B cell (primary cell): ENCODE measurements at regions not wholly inside any gene's neighbourhood (a gene's known extent, or its start where the extent isn't known, plus 50 kb on each side); places are given as distances from the start of the nearest gene placed in this dataset.

Experiments
- ATAC-seq: fragments of 200-7000 bp; cut with Tn5 transposase; one replicate; pipeline ENCODE4 v1.10.0; 2021; ENCODE audit warnings: low read depth, mild to moderate bottlenecking, moderate number of reproducible peaks, moderate library complexity
- CTCF ChIA-PET: fragments of 350-600 bp; sonication (Branson Sonifier 250); formaldehyde crosslinking; loops from one replicate; lab custom pipeline; 2021; ENCODE audit warnings: antibody characterized with exemption, inconsistent platforms; lab: Charles Lee
- POLR2A ChIA-PET: fragments of 350-600 bp; sonication (Branson Sonifier 250); formaldehyde crosslinking; loops from one replicate; lab custom pipeline; 2021; ENCODE audit warnings: antibody characterized with exemption; lab: Charles Lee
- DNase-seq: peaks from one replicate; pipeline ENCODE4 v3.0.0; 2013
- H2AFZ ChIP-seq: 2 replicates; pipeline ENCODE4 v1.6.1; 2012; ENCODE audit warnings: mild to moderate bottlenecking, low read depth, low read length; ENCODE audit not compliant: insufficient read depth, poor library complexity, severe bottlenecking
- H3K27ac ChIP-seq, 2 donors: 1 replicate in 1 of 2; 2 replicates in 1 of 2; pipeline ENCODE4 v1.5.1; 2012 to 2013; ENCODE audit warnings: low read length in 2 of 2, mild to moderate bottlenecking in 2 of 2, moderate library complexity in 1 of 2
- H3K27me3 ChIP-seq, 4 experiments: fragments of 200-600 bp in 1 of 4; sonication (generic) in 1 of 4; replicated peaks in 1 of 4; 1 replicate in 2 of 4; 2 replicates in 2 of 4; pipeline versions ENCODE4 v1.6.1 to v1.7.0; 2013 to 2016; ENCODE audit warnings: low read length in 3 of 4, mild to moderate bottlenecking in 2 of 4, mixed read lengths in 1 of 4, moderate library complexity in 1 of 4; ENCODE audit not compliant: insufficient read depth in 4 of 4, control insufficient read depth in 3 of 4; ENCODE audit errors: control extremely low read depth in 1 of 4
- H3K36me3 ChIP-seq, 2 experiments: replicated peaks in 1 of 2; 1 replicate in 1 of 2; 2 replicates in 1 of 2; pipeline versions ENCODE4 v1.6.1 to v1.7.1; 2013; ENCODE audit warnings: low read length in 1 of 2; ENCODE audit not compliant: insufficient read depth in 2 of 2, control insufficient read depth in 1 of 2; ENCODE audit errors: control extremely low read depth in 1 of 2, extremely low read depth in 1 of 2
- H3K4me1 ChIP-seq, 2 donors: fragments of 200-600 bp in 1 of 2; sonication (generic) in 1 of 2; 1 replicate in 1 of 2; 2 replicates in 1 of 2; pipeline versions ENCODE4 v1.5.1 to v1.6.1; 2013 to 2017; ENCODE audit warnings: low read length in 2 of 2; ENCODE audit not compliant: control insufficient read depth in 2 of 2, insufficient read depth in 2 of 2
- H3K4me2 ChIP-seq: replicated peaks from 2 replicates; pipeline ENCODE3; 2012; ENCODE audit warnings: mild to moderate bottlenecking, low read depth, low read length; ENCODE audit not compliant: poor library complexity, severe bottlenecking
- H3K4me3 ChIP-seq, 5 experiments: fragments of 200-600 bp in 1 of 5; sonication (generic) in 1 of 5; 1 replicate in 3 of 5; 2 replicates in 2 of 5; pipeline versions ENCODE4 v1.5.1 to v1.7.0; 2011 to 2016; ENCODE audit warnings: low read length in 4 of 5, mild to moderate bottlenecking in 4 of 5, low read depth in 2 of 5, control low read depth in 1 of 5, moderate library complexity in 1 of 5; ENCODE audit not compliant: insufficient read depth in 1 of 5; ENCODE audit errors: control extremely low read depth in 1 of 5, extremely low read depth in 1 of 5
- H3K79me2 ChIP-seq: fragments of 200-600 bp; sonication (generic); one replicate; pipeline ENCODE4 v1.6.0; 2016; ENCODE audit warnings: low read length; ENCODE audit not compliant: control insufficient read depth, insufficient read depth
- H3K9ac ChIP-seq: fragments of 200-600 bp; sonication (generic); 2 replicates; pipeline ENCODE4 v1.6.1; 2017; ENCODE audit warnings: mild to moderate bottlenecking, low read length, moderate library complexity
- H3K9me3 ChIP-seq, 3 donors: one replicate each; pipeline versions ENCODE4 v1.6.1 to v1.7.1; 2013; ENCODE audit warnings: low read length in 2 of 3; ENCODE audit not compliant: control insufficient read depth in 2 of 3, insufficient read depth in 1 of 3; ENCODE audit errors: control extremely low read depth in 1 of 3
- H4K20me1 ChIP-seq: 2 replicates; pipeline ENCODE4 v1.6.0; 2012; ENCODE audit warnings: mild to moderate bottlenecking, low read length; ENCODE audit not compliant: insufficient read depth, control insufficient read depth, poor library complexity, severe bottlenecking
- H3K27ac Mint-ChIP-seq: one replicate; pipeline ENCODE4 v1.8.0; 2021; ENCODE audit warnings: mixed read lengths
- H3K27me3 Mint-ChIP-seq: one replicate; pipeline ENCODE4 v1.8.0; 2021; ENCODE audit warnings: mixed read lengths
- H3K4me1 Mint-ChIP-seq: one replicate; pipeline ENCODE4 v1.8.0; 2021; ENCODE audit warnings: mixed read lengths
- H3K4me3 Mint-ChIP-seq: one replicate; pipeline ENCODE4 v1.8.0; 2021; ENCODE audit warnings: mixed read lengths
- H3K9me3 Mint-ChIP-seq: one replicate; pipeline ENCODE4 v1.8.0; 2022; ENCODE audit warnings: mixed read lengths; ENCODE audit not compliant: insufficient read depth
- CTCF ChIP-seq: fragments of 200-600 bp; IDR thresholded peaks from one replicate; pipeline ENCODE4 v1.8.0; 2022; ENCODE audit warnings: antibody characterized with exemption, mild to moderate bottlenecking
- EZH2 ChIP-seq: IDR thresholded peaks from 2 replicates; pipeline ENCODE4 v1.6.1; 2012; ENCODE audit warnings: borderline replicate concordance, low read depth, mild to moderate bottlenecking, moderate library complexity, low read length; ENCODE audit not compliant: insufficient read depth, poor library complexity, severe bottlenecking
- WGBS: methylation state at CpG from one replicate; pipeline ENCODE4 v1.1.5; 2013; ENCODE audit warnings: missing lambda C conversion rate; ENCODE audit not compliant: insufficient coverage; 5-methylcytosine and 5-hydroxymethylcytosine counted together
- intact Hi-C: fragments of 100-400 bp; cut with micrococcal nuclease; formaldehyde crosslinking; loops from one replicate; pipeline ENCODE4 v1.10.0; 2022

GRCh38 chr9:87275047-87275725 is 222.5 kb upstream of the DAPK1 start:
- Mint-ChIP-seq H3K4me1 (no peaks in the 10 kb centered on the region), H3K27me3 (peaks cover 9% of the 10 kb centered on the region), H3K27ac (no peak overlapping the region), H3K4me3 (no peak overlapping the region), H3K9me3 (no peaks in the 10 kb centered on the region)
- POLR2A ChIA-PET = no interaction called here
- WGBS = 81% methylated on average over 7 of the region's 9 CpGs
- Histone ChIP-seq H3K9ac (no peak overlapping the region), H3K27me3 (no peaks in the 10 kb centered on the region), H3K79me2 (no peaks in the 10 kb centered on the region), H3K4me2 (no peak overlapping the region), H2AFZ (no peak overlapping the region), H3K4me3 (no peak overlapping the region), H3K4me1 (no peaks in the 10 kb centered on the region), H4K20me1 (no peaks in the 10 kb centered on the region), H3K36me3 (no peaks in the 10 kb centered on the region), H3K27ac (no peak overlapping the region), H3K9me3 (no peaks in the 10 kb centered on the region)
- TF ChIP-seq EZH2 = no peak
- TF ChIP-seq CTCF = no peak
- no peak for DNase-seq
- CTCF ChIA-PET = no interaction called here
- intact Hi-C loops = no loop called here
- no peak for ATAC-seq

GRCh38 chr9:87276327-87276841 is 221.3 kb upstream of the DAPK1 start:
- Mint-ChIP-seq H3K27me3 (peaks cover 5% of the 10 kb centered on the region), H3K9me3 (no peaks in the 10 kb centered on the region), H3K27ac (no peak overlapping the region), H3K4me1 (no peaks in the 10 kb centered on the region), H3K4me3 (no peak overlapping the region)
- Histone ChIP-seq H3K4me2 (no peak overlapping the region), H3K9me3 (no peaks in the 10 kb centered on the region), H3K27me3 (no peaks in the 10 kb centered on the region), H4K20me1 (no peaks in the 10 kb centered on the region), H3K27ac (no peak overlapping the region), H3K4me3 (no peak overlapping the region), H2AFZ (no peak overlapping the region), H3K9ac (no peak overlapping the region), H3K79me2 (no peaks in the 10 kb centered on the region), H3K4me1 (no peaks in the 10 kb centered on the region), H3K36me3 (no peaks in the 10 kb centered on the region)
- TF ChIP-seq EZH2 (no peak), CTCF (no peak)
- DNase-seq = no peak
- POLR2A ChIA-PET = no interaction called here
- intact Hi-C loops = no loop called here
- CTCF ChIA-PET = interaction anchor here (0.7 kb wide), 1 partner anchor 88 kb away, joined by 3 read pairs; no protein-coding TSS in a partner anchor
- ATAC-seq = no peak
- no CpG with 5 or more reads among the region's 8 CpGs for WGBS
